OCI-LY3 (cell line): ENCODE measurements at regions not wholly inside any gene's neighbourhood (a gene's known extent, or its start where the extent isn't known, plus 50 kb on each side); places are given as distances from the start of the nearest gene placed in this dataset.

Experiments
- EZH2phosphoT487 ChIP-seq: fragments of 200-600 bp; shearing (Covaris generic); IDR thresholded peaks from 2 replicates; pipeline ENCODE4 v1.6.1; 2018; ENCODE audit warnings: antibody characterized with exemption, mixed run types, low read depth
- TF ChIP-seq, protein P1 (sequence below): fragments of 200-600, 300-600 bp; sonication (generic); IDR thresholded peaks from 2 replicates; pipeline ENCODE4 v1.5.1; 2014; ENCODE audit warnings: antibody characterized with exemption, low read length, low read depth

- TF ChIP-seq, protein P1, sequence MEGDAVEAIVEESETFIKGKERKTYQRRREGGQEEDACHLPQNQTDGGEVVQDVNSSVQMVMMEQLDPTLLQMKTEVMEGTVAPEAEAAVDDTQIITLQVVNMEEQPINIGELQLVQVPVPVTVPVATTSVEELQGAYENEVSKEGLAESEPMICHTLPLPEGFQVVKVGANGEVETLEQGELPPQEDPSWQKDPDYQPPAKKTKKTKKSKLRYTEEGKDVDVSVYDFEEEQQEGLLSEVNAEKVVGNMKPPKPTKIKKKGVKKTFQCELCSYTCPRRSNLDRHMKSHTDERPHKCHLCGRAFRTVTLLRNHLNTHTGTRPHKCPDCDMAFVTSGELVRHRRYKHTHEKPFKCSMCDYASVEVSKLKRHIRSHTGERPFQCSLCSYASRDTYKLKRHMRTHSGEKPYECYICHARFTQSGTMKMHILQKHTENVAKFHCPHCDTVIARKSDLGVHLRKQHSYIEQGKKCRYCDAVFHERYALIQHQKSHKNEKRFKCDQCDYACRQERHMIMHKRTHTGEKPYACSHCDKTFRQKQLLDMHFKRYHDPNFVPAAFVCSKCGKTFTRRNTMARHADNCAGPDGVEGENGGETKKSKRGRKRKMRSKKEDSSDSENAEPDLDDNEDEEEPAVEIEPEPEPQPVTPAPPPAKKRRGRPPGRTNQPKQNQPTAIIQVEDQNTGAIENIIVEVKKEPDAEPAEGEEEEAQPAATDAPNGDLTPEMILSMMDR: no peak
- no peak for TF ChIP-seq EZH2phosphoT487
Measured at GRCh38 chr2:205931388-205931787, 154.6 kb downstream of the INO80D start.
